NCI-H2196 (cell line): ENCODE measurements at regions not wholly inside any gene's neighbourhood (a gene's known extent, or its start where the extent isn't known, plus 50 kb on each side); places are given as distances from the start of the nearest gene placed in this dataset.
A peak's percentile ranks its signal among the peaks of the same experiment; 100 is the strongest.

Experiments
- DNase-seq: peaks from one replicate; lab custom pipeline; 2025; ENCODE audit not compliant: unreplicated experiment; lab: John Stamatoyannopoulos, UW

GRCh38 chr5:123928401-123928800 lies 416.4 kb downstream of the CSNK1G3 start:
- no peak for DNase-seq

DNA sequence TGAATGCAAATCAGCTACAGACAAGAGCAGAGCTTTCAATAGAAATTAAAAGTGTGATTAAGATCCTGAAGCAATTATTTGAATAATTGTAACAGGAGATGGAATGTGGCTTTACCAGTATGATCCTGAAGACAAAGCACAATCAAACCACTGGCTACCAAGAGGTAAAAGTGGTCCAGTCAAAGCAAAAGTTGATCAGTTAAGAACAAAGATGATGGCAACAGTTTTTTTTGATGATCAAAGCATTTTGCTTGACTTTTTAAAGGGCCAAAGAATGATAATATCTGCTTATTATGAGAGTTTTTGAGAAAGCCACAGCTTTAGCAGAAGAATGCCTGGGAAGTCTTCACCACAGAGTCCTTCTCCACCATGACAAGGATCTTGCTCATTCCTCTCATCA lies 409.2 kb downstream of the CSNK1G3 start:
- no peak for DNase-seq

DNA sequence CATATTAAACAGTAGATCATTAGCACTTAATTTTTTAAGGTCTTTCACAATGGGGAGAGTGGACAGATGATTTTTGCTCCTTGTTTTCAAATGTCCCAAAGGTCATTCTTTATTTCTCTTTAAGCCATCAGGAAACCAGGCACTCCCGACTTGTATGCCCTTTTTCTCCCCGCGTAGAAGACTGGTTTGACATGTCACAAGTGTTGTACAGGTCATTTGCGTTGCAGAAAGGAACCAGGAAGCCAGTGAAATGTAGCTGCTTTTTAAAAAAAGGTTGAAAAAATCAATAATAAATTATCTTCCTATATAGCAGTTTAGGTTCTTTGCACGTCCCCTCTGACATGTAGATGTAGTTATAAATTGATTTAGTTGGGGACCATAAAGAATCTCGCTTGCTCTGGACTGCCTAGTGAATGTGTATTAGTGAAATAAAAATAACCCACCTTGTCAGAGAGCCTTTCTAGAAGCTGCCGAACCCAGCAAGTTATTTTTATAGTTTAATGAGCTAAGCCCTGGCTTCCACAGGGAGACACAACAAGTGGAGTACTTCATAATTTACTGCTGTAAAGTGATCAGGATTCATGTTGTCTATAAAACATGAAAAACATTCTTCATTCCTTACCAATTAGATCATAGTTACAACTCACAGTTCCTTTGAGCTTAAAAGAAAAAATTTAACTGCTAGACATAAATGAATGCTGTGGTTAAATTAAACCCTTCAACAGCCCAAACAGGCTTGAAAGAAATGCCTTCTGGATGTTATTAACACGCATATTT lies 404.6 kb downstream of the CSNK1G3 start:
- peak; percentile 24 for DNase-seq

DNA sequence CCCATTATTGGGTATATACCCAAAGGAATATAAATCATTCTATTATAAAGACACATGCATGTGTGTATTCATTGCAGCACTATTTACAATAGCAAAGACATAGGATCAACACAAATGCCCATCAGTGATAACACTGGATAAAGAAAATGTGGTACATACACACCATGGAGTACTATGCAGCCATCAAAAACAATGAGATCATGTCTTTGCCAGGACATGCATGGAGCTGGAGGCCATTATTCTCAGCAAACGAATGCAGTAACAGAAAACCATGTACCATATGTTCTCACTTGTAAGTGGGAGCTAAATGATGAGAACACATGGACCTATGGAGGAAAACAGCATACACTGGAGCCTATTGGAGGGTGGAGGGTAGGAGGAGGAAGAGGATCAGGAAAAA lies 402.4 kb downstream of the CSNK1G3 start:
- DNase-seq, result no peak

- no peak for DNase-seq
Observed at GRCh38 chr5:123907349-123907748, 395.4 kb downstream of the CSNK1G3 start.

- no peak for DNase-seq
Observed at GRCh38 chr5:123906698-123907295, 394.8 kb downstream of the CSNK1G3 start.

DNA sequence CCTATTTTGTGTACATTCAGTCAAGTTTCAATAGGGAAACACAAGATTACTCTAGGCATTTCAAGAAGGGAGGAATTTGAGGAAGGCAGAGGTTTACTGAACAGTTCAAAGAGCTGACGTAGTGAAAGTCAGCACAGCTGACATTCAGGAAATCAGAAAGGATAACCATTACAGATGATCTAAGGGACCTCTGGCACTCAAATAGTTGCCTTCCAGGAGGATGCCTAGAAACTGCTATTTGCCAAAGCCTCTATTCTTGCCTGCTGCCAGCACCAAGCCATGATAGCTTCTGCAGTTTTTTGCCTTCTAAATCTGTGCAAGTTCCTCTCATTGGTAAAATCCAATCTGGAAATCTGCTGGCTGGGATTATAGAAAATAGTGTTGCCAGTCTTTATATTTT lies 373.1 kb downstream of the CSNK1G3 start:
- DNase-seq, result no peak

DNA sequence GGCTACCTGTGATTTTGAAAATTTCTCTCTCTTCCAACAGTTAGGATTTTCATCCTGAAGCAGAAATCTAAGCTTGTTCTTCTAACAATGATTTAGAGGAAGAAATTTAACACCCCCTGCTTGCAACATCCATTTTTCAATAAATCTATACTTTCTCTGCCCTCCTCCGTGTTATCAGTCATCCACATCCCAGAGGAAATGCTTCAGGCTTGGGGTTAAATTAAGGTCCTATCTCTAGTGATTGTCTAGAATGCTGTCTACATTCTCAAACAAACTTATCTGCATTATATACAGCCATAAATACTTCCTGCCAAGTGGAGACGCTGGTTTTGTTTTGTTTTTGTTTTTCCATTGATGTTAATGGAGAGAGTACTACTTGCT lies 371.0 kb downstream of the CSNK1G3 start:
- no peak for DNase-seq

DNA sequence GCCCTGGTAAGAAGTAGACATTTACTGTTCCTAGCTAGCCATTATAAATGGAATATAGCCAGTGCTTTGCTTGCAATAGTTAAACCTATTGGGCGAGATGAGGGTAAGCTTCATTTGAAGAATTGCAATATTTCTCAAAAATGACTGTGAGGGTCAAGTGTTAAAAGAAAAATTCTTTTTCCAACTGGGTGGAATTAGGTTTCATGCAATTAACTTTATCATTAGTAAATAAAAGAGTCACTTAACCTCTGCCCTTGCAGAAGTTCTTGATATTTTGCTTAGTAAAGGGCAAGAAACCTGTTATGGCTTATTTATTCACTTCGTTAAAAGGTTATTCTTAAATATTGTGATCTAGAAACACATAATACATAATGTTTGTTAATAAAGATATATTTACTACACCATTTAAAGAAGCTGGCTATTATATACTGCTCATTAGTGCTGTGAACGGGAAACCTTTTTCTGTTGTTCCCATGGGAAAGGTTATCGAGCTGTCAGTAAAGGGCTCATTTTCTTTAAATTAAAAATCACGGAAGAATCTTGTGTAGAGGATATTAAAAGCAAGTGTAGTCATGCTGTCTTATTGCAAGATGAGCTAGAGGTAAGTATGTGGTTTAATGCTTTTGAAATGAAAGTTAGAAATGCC lies 370.5 kb downstream of the CSNK1G3 start:
- DNase-seq, result no peak

- peak; percentile 15 for DNase-seq
Observed at GRCh38 chr5:123881759-123882244, 369.8 kb downstream of the CSNK1G3 start.

GRCh38 chr5:123880875-123881274 lies 368.9 kb downstream of the CSNK1G3 start:
- no peak for DNase-seq

DNA sequence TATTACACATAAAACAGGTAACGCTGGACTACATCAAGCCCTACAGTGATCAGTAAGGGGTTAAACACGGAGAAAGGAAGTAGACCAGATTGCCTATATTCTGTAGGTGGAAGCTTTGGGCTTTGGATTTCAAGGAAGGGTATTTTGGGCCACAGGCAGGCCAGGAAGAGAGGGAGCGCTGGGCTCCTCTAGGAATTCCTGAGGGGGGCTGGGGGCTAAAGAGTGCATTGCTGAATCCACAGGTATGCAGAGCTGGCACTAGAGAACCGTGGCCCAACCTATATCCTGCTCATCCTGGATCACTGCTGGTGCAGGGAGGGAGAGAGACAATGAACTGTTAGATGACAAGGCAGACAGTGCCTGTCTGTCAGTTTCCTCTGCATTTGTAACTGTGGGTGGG lies 367.1 kb downstream of the CSNK1G3 start:
- no peak for DNase-seq

DNA sequence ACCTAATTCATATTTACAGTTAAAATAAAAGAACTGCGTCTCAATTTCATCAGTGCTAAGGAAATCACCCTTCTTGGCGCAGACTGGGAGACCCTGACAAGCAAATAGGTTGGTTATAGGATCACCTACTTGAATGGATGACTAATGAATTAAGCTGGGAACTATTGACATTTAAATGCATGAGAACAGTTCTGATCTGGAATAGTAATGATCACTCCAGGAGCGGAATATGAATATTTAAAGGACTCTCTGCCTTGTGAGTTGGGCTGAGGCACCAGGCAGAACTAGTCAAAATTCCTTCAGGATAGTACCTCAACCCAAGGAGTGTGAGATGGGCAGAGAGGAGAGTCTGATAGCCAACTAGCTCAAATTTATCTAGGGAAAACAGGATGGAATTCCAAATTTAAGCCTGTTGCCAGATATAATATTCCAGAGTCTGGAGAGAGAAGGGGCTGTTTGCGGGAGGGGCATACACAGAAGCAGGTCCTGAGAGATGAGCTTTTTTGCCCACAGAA lies 364.4 kb downstream of the CSNK1G3 start:
- DNase-seq, result no peak

DNA sequence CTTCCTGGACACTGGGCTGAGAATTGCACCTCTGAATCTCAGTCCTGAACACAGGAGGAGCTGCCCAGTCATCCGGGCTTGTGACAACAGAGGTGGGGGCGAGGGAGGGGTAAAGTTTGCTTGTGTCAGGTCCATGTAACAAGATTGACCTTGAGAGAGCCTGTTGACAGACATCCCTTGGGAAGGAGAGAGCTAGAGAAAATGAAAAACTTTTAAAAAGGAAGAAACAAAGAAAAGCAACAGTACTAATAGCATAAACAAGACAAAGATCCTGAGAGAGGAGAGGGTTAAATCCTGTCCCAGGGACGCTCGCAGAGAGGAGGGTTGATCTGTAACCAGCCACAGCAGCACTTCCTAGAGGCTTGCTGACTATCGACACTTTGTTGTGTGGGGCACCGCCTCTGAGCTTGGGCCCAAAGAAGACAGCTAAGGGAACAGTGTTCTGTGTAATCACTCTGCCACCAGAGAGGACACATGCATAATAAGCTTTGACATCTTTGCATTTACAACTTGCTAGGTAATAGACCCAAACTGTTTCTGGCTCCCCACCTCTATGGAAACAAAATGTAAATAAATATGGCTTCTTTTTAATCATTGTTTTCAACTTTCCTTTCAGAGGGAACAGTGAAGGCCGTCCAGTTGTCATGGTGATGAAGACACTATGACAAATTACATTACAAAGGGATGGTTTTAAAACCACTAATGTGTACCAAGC lies 363.7 kb downstream of the CSNK1G3 start:
- peak; percentile 49 for DNase-seq

DNA sequence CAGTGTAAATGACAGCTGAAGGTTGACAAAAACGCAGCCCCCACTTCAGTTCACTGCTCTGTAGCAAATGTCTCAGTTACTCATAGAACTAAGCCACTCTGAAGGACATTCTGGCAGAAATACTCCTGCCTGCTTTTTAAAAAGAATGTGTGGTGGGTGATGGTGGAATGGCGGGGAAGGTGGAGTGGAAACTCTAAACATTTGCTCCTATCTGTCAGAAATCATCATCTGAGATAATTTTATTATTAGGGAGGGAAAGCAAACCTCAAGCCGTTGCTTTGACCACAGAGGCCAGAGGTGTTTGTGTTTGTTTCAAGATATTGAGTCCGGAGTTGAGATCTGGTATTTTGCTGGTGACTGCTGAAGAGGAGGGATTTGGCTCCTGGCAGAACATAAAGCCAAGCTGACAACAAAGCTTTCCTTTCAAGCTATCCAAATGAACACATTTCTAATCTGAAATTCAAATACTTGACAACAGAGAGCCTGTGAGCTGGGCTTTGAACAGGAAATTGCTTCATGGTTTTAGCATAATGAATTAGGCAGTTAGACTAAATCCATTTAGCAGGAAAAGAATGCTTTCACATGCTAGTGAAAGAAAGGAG lies 362.7 kb downstream of the CSNK1G3 start:
- peak; percentile 54 for DNase-seq

DNA sequence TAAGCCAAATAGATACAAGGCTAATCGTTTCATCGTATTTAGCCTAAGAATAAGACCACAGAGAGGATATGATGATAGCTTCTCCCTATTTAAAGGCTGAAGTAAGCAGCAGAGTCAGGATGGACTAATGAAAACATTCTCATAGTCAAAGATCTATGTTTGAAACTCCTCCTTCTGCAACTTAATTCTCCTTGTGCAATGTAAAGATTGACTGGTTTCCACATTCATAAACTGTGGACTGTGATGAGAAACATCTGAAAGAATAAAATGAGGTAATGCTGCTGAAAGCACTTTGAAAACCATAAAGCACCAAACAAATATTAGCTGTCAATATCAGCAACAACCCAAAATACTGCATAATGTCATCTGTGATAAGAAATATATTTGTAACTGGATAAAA lies 361.9 kb downstream of the CSNK1G3 start:
- no peak for DNase-seq

DNA sequence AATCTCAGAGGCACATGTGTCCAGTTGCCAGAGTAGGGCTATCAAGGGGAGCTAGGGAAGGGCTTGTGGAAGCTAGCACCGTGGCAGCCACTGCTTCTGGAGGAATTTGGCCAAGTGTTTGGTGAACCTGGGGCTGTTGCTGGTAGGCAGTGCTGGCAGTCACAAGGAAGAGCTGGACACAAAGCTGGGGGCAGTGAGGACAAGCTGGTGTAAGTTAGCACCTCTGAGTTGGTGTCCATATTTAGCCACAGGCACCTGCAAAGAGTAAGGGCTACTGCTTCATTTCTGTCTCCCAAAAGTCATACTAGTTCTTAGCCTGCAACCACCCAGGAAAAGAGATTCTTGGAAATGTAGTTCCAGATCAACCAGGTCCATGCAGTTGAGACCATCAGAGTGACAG lies 359.4 kb downstream of the CSNK1G3 start:
- no peak for DNase-seq

DNA sequence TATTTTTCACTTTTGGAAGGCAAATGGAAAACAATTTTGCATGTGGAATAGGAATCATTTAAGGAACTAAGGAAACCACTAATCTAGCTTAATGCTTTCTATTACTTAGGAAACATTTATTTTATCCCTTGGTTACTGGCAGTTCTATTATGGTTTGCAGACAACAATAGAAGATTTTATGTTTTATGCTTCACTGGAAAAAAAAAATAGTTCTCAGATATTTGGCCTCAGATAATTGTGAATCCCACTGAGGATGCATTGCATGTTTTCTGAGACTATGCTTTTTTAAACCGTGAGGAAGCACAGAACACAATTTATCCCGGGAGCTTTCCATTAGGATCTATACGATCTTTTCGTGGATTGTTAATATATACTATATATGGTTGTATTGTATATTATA lies 356.9 kb downstream of the CSNK1G3 start:
- no peak for DNase-seq

DNA sequence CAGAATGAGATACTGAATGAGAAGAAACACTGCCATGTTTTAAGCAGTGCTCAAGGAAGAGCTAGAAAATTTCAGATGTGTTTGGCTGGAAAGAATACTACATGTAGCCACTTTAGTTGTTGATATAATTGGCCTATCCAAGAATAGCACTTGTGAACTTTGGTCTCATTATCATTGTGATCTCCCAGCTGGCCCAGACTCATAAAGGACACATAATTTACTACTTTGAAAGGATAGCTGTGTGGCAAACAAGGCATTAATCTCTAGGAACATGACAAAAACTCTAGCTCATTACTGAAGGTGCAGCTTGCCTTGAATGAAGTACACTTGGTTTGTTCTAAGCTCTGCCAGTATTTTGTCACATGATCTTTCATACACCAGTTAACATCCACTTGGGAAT lies 356.3 kb downstream of the CSNK1G3 start:
- peak; percentile 17 for DNase-seq

DNA sequence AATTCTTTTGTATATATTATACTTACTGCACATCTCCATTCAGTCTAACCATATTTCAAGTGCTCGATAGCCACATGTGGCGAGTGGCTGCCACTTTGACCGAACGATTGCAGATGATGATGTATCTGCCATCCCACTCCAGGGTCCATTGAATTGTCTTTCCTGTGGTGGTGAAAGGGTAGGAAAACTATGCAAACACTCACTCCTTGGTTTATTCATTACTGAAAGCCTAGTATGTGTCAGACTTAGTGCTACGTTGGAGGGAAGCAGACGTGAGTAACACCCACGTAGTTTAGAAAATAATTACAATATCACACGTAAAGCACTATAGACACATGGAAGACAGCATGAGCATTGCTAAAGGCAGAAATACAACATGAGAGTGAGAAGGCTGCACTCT lies 353.7 kb downstream of the CSNK1G3 start:
- DNase-seq, result no peak

- no peak for DNase-seq
Observed at GRCh38 chr5:123864578-123864977, 352.6 kb downstream of the CSNK1G3 start.
